ENCODE measurements at regions not wholly inside any gene's neighbourhood (a gene's known extent, or its start where the extent isn't known, plus 50 kb on each side); places are given as distances from the start of the nearest gene placed in this dataset.
"Not testable (repeated sequence)": the region's sequence is repeated elsewhere in the genome, so short reads cannot be mapped to it uniquely, and the experiment has no call there.

GRCh38 chr15:38975282-38975990, 410.8 kb upstream of the RASGRP1 start:
- DNase-seq (ENCODE audit: low spot score), result no peak

DNA sequence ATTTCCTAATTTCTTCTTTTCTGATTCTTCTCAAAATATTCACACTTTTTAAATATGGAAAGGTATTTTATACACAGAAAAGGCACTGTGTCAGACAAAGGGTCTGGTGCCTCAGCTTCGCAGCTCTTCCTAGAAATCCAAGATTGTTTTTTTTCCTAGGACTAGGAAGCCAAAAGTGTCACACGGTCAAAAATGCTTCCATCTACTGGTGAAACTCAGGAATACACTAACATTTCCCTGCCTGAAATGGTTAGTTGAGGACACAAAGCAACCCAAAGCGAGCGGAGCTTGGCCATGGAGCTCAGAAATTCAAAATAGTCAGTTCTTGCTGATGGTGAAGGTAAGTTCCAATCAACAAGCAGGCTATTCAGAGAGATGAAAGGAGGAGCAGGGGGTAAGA, 426.5 kb upstream of the RASGRP1 start:
- peak; percentile 10 for DNase-seq (ENCODE audit: low spot score)

DNA sequence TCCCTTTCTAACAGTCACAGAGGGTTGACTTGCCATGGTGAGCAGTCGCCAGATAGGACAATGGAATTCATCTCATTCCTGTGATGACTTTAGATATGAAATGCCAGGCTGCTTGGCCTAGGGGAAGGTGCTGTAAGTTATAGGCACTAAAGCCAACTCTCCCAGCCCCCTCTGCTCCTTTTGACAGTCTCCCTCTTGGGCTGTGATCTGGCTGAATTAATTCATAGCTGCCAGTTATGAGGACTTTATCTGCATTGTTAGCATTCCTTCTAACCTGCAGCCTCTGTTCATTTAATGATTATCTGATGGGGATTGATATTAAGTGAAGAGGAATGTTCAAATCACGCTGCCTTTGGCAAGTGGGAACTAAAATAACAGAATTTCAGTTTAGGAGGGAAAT, 427.1 kb upstream of the RASGRP1 start:
- DNase-seq (ENCODE audit: low spot score), result no peak

GRCh38 chr15:38992506-38992905, 427.9 kb upstream of the RASGRP1 start:
- DNase-seq (ENCODE audit: low spot score), result no peak

- DNase-seq (ENCODE audit: low spot score), result no peak
These were observed 428.3 kb upstream of the RASGRP1 start for GRCh38 chr15:38992930-38993329.

DNA sequence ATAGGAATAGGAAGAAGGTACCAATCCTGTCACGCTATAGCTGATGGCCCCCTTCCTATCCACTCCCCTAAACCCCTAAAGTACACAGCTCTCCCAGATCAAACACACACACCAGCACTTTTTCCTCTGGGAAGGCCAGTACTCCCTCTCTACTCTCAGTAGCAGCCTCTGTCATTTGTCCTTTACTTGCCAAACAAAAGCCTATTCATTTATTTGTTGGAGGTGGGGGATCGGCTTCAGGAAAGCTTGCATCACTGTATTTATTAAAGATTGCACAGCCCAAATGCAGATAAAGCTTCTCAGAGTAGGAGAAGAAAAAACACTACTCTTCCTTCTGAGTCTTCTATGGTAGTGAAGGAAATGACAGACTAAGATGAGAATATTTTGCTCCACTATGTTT, 429.7 kb upstream of the RASGRP1 start:
- DNase-seq (ENCODE audit: low spot score), result peak; percentile 4

DNA sequence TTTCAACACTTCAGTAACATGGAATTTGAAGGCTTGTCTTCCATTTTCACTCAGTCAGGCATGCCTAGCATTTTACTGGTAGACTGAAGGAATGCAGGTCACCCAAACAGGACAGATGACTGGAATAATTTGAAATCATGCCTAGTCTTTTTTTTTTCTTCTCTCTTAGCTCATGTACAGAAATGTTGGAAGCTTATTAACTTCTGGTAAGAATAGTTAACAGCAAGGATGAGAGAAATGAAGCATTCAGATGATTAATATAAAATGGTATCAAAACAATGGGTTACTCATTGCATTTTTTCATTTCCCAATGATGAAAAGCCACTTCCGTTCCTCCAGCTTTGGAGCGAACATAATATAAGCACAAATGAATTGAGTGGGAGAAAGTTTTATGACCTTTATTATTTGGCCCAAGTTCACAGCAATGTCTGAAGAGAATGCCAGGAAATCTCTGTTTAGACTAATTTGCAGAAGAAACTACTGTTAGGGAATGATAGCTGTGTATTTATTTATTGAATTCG, 431.6 kb upstream of the RASGRP1 start:
- DNase-seq (ENCODE audit: low spot score), result no peak

DNA sequence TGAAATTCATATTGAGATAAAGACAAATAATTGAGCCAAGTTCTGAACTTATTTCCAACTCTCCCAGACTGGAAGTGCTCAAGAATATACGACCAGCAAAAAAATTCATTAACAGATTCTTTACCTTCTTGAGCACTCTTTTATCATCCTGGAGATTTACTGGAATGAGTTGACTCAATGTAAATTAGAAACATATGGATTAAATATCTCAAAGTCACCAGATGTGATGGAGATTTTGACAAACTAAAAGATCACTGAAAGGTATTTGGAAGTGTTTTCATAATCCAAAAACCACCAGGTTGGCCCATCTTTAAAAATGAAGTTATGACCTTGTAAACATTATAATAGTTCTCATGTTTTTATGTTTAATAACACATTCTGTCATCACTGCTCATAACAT, 433.2 kb upstream of the RASGRP1 start:
- DNase-seq (ENCODE audit: low spot score), result no peak

- no peak for DNase-seq (ENCODE audit: low spot score)
These were observed 435.6 kb upstream of the RASGRP1 start for GRCh38 chr15:39000008-39000734.

GRCh38 chr15:39009740-39010139, 445.1 kb upstream of the RASGRP1 start:
- DNase-seq (ENCODE audit: low spot score), result no peak

DNA sequence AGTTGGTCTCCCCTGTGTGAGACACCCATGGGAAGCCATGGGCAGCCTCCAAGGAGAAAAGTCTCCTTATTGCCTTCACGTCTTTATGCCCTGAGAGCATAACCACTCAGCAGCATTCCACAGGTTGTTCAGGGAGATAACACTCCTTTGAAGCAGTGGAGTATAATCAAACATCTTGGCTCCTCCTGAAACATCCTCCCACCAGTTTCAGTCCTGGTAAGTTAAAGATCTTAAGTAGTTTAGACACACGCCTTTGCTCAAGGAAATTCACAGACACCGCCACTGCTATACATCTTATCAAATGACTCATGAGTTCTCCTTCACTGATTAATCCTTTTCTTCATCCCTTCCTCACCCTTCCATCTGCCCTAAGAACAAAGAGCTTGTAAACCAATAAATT, 446.5 kb upstream of the RASGRP1 start:
- not testable (repeated sequence) for DNase-seq (ENCODE audit: low spot score)

- DNase-seq (ENCODE audit: low spot score), result no peak
These were observed 448.6 kb upstream of the RASGRP1 start for GRCh38 chr15:39013262-39013661.

DNA sequence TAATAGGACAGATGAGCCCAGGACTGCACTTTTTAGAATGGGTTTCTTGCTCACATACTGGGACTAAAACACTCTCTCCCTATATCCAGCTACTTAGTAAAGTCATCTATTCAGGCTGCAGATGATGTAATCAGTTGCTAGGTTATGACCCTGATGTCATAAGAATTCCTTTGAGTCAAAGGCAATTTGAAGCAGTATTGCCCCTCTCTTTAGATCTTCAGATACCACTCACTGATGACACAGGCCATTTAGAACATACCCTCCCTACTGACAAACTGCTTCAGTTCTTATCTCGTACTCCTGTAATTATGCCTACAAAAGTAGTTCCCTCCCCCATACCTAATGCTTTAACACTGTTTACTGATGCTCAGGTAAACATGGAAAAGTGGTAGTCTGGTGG, 450.1 kb upstream of the RASGRP1 start:
- no peak for DNase-seq (ENCODE audit: low spot score)

- no peak for DNase-seq (ENCODE audit: low spot score)
These were observed 452.1 kb upstream of the RASGRP1 start for GRCh38 chr15:39016706-39017105.

DNA sequence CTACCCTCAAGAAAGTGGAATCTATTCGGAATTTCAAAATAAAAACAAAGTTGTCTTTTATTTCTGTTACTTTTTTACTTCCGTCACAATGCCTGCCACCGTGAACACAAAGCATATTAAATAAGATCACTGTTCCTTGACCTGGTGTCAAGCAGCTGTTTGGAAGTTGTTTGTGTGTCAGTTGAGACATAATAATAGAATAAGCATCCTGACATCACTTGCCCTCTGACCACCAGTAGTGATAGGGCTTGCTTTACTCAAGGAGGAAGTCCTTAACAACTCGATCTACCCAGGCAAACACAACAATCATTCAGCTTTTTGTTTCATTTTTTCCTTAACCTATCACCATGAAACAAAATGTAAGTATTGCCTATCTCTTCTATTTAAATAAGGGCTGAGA, 454.4 kb upstream of the RASGRP1 start:
- DNase-seq (ENCODE audit: low spot score), result no peak

GRCh38 chr15:39021341-39021740, 456.7 kb upstream of the RASGRP1 start:
- no peak for DNase-seq (ENCODE audit: low spot score)

DNA sequence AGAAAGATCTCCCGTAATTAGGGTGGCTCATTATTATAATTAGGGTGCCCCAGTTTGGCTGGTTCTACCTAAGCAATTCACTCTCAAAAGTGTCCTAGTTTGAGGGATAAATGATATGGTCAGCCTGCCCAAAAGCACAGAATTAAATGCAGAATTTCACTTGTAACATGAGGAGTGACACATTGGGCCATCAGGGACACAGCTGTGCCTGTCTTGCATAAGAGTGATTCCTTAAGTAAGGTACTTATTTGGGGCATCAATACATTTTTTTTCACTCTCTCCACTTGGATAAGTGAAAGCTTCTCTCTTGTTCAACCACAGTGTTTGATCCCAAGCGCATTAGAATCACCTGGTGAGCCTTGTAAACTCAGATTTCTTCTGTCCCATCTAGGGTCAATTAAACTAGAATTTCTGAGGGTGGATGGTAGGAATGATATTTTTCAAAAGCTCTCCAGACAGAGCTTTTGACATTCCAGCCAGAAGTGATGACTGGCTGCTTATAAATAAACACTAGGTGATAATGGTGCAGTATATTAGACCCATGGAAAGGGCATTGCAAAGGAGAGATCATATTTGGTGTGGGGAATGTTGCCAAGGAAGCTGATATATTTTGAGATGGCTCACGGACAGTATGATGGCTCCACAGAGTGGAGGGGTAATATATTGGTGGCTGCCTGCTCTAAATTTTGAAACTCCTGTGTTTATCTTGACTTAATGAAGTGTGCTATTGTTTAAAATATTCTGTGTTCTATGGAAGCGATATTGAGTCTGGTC, 458.1 kb upstream of the RASGRP1 start:
- no peak for DNase-seq (ENCODE audit: low spot score)

DNA sequence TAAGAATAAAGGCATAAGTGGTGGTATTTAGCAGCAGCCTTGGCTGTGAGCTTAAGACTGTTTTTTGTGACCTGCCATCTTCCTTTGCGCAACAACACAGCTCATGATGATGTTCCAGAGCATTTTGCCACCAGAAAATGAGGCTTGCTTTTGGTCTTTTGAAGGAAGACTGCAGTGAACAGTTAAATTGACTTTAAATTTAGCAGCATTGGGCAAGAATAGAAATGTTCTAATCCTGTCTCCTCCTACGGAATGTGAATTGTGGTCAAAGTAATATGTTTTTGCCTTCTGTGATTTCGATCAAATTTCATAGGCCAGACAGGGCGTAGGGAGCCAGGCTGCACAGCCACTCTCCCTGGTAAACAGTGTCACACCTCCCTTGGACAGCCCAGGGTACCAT, 460.7 kb upstream of the RASGRP1 start:
- DNase-seq (ENCODE audit: low spot score), result no peak

GRCh38 chr15:39025881-39026280, 461.3 kb upstream of the RASGRP1 start:
- DNase-seq (ENCODE audit: low spot score), result no peak

- no peak for DNase-seq (ENCODE audit: low spot score)
These were observed 463.5 kb upstream of the RASGRP1 start for GRCh38 chr15:39028069-39028468.

DNA sequence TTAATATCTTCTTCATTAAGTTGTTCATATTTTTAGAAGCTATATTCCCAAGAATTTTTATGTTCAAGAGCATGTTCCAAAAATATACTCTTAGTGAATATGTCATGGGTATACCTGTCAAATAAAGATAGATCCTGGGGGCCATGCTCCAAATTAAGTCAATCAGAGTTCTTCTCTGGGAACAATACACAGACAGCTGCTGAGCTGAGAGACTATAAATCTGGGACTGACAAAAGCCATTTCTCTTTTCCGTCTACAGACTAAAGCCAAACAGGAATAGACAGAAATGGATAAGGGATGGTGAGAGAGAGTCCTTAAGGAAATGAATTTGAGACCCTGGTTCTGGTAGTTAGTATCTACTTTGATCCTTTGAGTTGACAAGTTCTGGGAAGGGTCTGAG, 465.1 kb upstream of the RASGRP1 start:
- DNase-seq (ENCODE audit: low spot score), result no peak

DNA sequence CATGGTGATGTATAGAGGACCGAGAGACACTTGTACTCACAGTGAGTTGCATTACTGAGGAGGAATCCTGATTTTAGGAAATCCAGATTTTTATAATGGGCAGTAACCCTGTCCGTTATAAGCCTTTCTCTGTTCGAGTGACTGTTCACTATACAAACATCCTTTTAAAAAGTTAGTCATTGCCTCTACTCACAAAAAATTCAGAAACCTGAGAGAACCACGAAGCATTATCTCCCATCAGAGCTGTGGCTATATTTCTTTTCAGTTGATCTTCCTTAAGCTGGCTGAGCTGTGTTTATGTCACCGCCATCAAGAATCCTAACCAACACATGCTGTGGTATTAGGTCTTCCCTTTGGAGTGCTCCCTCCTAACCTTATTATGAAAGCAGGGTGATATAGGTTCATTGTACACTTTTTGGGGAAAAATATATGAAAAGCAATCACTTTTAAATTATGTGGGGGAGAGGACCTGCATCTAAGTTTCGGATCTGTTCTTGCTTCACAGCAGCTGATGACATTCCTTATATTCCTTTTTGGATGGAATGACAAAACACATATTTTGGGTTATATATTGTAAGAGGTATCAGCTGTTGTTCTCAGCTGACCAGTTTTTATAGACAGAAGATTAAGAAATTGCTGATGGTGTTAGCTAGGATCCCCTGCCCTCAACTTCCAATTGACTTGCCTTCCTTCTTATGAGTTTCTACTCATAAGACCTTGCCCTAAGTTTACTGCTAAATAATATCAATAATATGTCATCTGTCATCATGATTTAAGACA, 465.9 kb upstream of the RASGRP1 start:
- no peak for DNase-seq (ENCODE audit: low spot score)

Data from HuH-7 (cell line).